ENCODE measurements at regions not wholly inside any gene's neighbourhood (a gene's known extent, or its start where the extent isn't known, plus 50 kb on each side); places are given as distances from the start of the nearest gene placed in this dataset.

DNA sequence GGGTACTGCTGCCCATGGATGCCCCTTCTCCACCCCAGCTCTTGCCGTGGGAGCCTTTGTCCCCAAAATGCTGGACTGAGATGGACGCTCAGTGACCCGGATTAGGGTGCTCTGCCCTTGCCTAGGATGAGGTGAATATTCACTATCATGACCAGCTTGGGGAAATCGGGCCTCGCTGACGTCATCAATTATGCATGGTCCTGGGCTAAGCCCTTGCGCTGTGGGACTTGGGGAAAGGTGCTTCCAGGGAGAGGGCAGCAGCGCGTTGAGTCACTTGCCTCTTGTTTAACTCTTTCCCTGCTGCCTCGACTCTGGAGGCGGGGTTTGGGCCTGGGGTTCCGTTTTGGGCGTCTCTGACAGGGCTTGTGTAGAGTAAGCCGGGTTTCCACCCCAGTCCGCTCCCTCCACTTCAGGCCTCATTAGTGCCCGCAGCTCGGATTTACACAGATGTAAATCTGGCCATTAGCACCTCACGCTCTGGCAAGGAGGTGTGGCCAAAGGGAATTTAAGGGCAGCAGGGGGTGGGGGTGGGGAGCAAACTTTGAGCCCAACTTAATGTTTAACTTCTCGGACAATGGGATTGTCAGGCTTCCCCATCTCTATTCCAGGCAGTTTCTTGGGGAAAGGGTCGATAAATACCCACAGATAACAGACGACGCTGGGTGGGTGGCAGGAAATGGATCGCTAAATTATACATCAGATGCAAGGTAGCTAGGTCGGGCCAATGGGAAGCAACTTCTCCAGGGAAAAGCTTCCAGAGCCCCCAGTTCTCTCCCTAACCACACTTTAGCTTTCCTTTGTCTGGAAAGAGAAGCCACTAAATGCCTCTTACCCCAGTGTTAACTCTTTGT lies 51.3 kb upstream of the TCF7L2 start:
- TF ChIP-seq, protein P1, sequence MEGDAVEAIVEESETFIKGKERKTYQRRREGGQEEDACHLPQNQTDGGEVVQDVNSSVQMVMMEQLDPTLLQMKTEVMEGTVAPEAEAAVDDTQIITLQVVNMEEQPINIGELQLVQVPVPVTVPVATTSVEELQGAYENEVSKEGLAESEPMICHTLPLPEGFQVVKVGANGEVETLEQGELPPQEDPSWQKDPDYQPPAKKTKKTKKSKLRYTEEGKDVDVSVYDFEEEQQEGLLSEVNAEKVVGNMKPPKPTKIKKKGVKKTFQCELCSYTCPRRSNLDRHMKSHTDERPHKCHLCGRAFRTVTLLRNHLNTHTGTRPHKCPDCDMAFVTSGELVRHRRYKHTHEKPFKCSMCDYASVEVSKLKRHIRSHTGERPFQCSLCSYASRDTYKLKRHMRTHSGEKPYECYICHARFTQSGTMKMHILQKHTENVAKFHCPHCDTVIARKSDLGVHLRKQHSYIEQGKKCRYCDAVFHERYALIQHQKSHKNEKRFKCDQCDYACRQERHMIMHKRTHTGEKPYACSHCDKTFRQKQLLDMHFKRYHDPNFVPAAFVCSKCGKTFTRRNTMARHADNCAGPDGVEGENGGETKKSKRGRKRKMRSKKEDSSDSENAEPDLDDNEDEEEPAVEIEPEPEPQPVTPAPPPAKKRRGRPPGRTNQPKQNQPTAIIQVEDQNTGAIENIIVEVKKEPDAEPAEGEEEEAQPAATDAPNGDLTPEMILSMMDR (IDR thresholded peaks at IDR 0.05; ENCODE audit: low read depth, low read length, missing control alignments) = no peak

DNA sequence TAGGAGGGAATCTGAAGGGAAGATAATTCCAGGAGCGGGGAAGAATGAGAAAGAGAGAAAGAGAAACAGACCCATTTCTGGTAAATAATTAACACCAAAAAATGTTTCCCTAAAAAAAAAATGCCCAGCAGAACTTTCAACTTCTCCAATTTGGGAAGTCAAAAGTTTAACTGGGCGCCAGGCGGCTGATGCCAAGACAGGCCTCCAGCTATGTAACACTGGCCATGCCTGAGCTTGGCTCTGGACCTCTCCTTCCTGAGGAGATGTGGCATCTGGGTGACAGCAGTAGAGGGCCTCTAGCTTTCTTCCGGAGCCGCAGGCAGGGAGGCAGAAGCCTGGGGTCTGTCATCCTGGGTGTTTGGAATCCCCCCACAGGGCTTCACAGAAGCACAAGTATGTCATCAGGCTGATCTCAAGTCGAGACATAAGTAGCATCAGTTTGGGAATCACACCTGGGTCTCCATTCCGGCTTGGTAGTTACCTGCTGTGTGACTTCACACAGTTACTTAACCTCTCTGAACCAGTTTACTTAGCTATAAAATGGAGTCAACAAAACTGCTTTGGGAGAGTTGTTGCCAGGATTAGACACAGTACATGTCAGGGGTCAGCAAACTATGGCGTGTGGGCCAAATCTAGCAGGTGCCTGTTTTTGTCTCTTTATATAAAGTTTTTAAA lies 50.5 kb upstream of the TCF7L2 start:
- no peak overlapping the region for H3K4me3 ChIP-seq (ENCODE audit: low read depth, low read length)
- TF ChIP-seq, protein P1 (IDR thresholded peaks at IDR 0.05; ENCODE audit: low read depth, low read length, missing control alignments) = no peak
- no peak for DNase-seq (ENCODE audit: low read depth)

More for the DNA sequence above, 51.3 kb upstream of the TCF7L2 start:
- H3K4me3 ChIP-seq (ENCODE audit: low read depth, low read length) = no peak overlapping the region
- no peak for DNase-seq (ENCODE audit: low read depth)

Data from GM12864 (cell line).